Endothelial cell of umbilical vein (primary cell): ENCODE measurements at regions not wholly inside any gene's neighbourhood (a gene's known extent, or its start where the extent isn't known, plus 50 kb on each side); places are given as distances from the start of the nearest gene placed in this dataset.

Experiments
- BruUV-seq: library from RNA; stranded (reverse); fragments of 400-500 nt; replicated peaks from 2 replicates; lab custom pipeline; 2021; lab: Mats Ljungman, UMichigan
- CTCF ChIA-PET: fragments of 300-600, 350-600 bp; sonication (Branson Sonifier 250); formaldehyde crosslinking; loops from one replicate; lab custom pipeline; 2021; ENCODE audit warnings: antibody characterized with exemption, inconsistent platforms; lab: Charles Lee
- POLR2A ChIA-PET: fragments of 300-600, 350-600 bp; sonication (Branson Sonifier 250); formaldehyde crosslinking; loops from one replicate; lab custom pipeline; 2021; ENCODE audit warnings: antibody characterized with exemption, inconsistent platforms; lab: Charles Lee
- DNase-seq: peaks from one replicate; pipeline ENCODE4 v3.0.0-alpha.2; 2011; ENCODE audit warnings: low read depth, low spot score
- FAIRE-seq: peaks from 2 replicates; lab custom pipeline; 2011; peaks lifted over from hg19 to GRCh38; lab: Jason Lieb, UNC
- H2AFZ ChIP-seq: 2 replicates; pipeline ENCODE4 v1.6.0; 2012; ENCODE audit warnings: low read depth, low read length, control low read depth, inconsistent platforms
- H3K27ac ChIP-seq: 2 replicates; pipeline ENCODE4 v1.5.1; 2011; ENCODE audit warnings: low read depth, mild to moderate bottlenecking, control low read depth, low read length, moderate library complexity; ENCODE audit not compliant: insufficient read depth
- H3K27me3 ChIP-seq, 2 experiments: 2 replicates each; pipeline versions ENCODE4 v1.6.0 to v1.6.1; 2011; ENCODE audit warnings: low read length in 2 of 2, mixed read lengths in 1 of 2; ENCODE audit not compliant: control insufficient read depth in 2 of 2, insufficient read depth in 2 of 2
- H3K36me3 ChIP-seq, 2 experiments: 2 replicates in 1 of 2; 3 replicates in 1 of 2; pipeline ENCODE4 v1.5.1; 2011; ENCODE audit warnings: low read length in 2 of 2, mild to moderate bottlenecking in 1 of 2, moderate library complexity in 1 of 2; ENCODE audit not compliant: control insufficient read depth in 2 of 2, insufficient read depth in 2 of 2; ENCODE audit errors: extremely low read depth in 1 of 2
- H3K4me1 ChIP-seq: 3 replicates; pipeline ENCODE4 v1.5.1; 2011; ENCODE audit warnings: mild to moderate bottlenecking, low read length; ENCODE audit not compliant: control insufficient read depth, insufficient read depth; ENCODE audit errors: extremely low read depth
- H3K4me2 ChIP-seq: 2 replicates; pipeline ENCODE4 v1.6.1; 2011; ENCODE audit warnings: low read length, control low read depth, mixed read lengths; ENCODE audit not compliant: insufficient read depth
- H3K4me3 ChIP-seq, 3 experiments: fragments of 200-600 bp in 1 of 3; sonication (generic), shearing (Covaris generic) in 1 of 3; replicated peaks in 1 of 3; 2 replicates each; pipeline ENCODE4 v1.5.1; 2011 to 2016; ENCODE audit warnings: control low read depth in 3 of 3, low read length in 3 of 3, mild to moderate bottlenecking in 2 of 3, inconsistent platforms in 1 of 3, low read depth in 1 of 3, moderate library complexity in 1 of 3; ENCODE audit not compliant: insufficient read depth in 1 of 3
- H3K79me2 ChIP-seq: 2 replicates; pipeline ENCODE4 v1.6.0; 2012; ENCODE audit warnings: low read length, inconsistent platforms; ENCODE audit not compliant: control insufficient read depth, insufficient read depth
- H3K9ac ChIP-seq: replicated peaks from 2 replicates; pipeline ENCODE3; 2011; ENCODE audit warnings: low read length, control low read depth; ENCODE audit not compliant: insufficient read depth; ENCODE audit errors: extremely low read depth
- H3K9me1 ChIP-seq: replicated peaks from 3 replicates; pipeline ENCODE4 v1.6.0; 2011; ENCODE audit warnings: mild to moderate bottlenecking, low read length; ENCODE audit not compliant: control insufficient read depth, insufficient read depth; ENCODE audit errors: extremely low read depth
- H3K9me3 ChIP-seq: replicated peaks from 2 replicates; pipeline ENCODE4 v1.5.1; 2012; ENCODE audit warnings: low read length, inconsistent platforms; ENCODE audit not compliant: control insufficient read depth, insufficient read depth
- H4K20me1 ChIP-seq: replicated peaks from 2 replicates; pipeline ENCODE3; 2011; ENCODE audit warnings: mild to moderate bottlenecking, low read length; ENCODE audit not compliant: control insufficient read depth, insufficient read depth; ENCODE audit errors: extremely low read depth
- EZH2 ChIP-seq: IDR thresholded peaks from 2 replicates; pipeline ENCODE4 v1.6.1; 2012; ENCODE audit warnings: borderline replicate concordance, low read depth, mild to moderate bottlenecking, moderate library complexity, low read length, inconsistent platforms; ENCODE audit not compliant: severe bottlenecking
- FOS ChIP-seq: IDR thresholded peaks from 2 replicates; pipeline ENCODE4 v1.6.1; 2011; ENCODE audit warnings: mild to moderate bottlenecking, low read length, moderate library complexity, borderline replicate concordance; ENCODE audit not compliant: insufficient read depth
- GATA2 ChIP-seq: IDR thresholded peaks from 2 replicates; pipeline ENCODE4 v1.7.0; 2011; ENCODE audit warnings: low read depth, mild to moderate bottlenecking, moderate library complexity, mixed read lengths, low read length; ENCODE audit not compliant: insufficient read length, insufficient read depth
- JUN ChIP-seq: IDR thresholded peaks from 2 replicates; pipeline ENCODE4 v1.6.1; 2011; ENCODE audit warnings: borderline replicate concordance, low read depth; ENCODE audit not compliant: insufficient read length, insufficient read depth
- MYC ChIP-seq: IDR thresholded peaks from one replicate; pipeline ENCODE4 v1.6.1; 2011; ENCODE audit warnings: mild to moderate bottlenecking, low read depth, low read length
- POLR2A ChIP-seq: IDR thresholded peaks from 2 replicates; pipeline ENCODE4 v1.6.1; 2012; ENCODE audit warnings: low read depth, mild to moderate bottlenecking, control low read depth, low read length
- POLR2AphosphoS5 ChIP-seq: IDR thresholded peaks from 2 replicates; pipeline ENCODE4 v1.6.1; 2012; ENCODE audit warnings: low read depth, mild to moderate bottlenecking, control low read depth, low read length, moderate library complexity; ENCODE audit not compliant: insufficient read depth
- dilution Hi-C: fragments of 300-500 bp; cut with MboI; formaldehyde crosslinking; loops from one replicate; pipeline ENCODE4 v1.15.0; 2019; ENCODE audit warnings: low sequenced_read_pairs; ENCODE audit not compliant: extremely low pct_ligation_motif_present
- intact Hi-C: fragments of 100-400 bp; cut with micrococcal nuclease; formaldehyde crosslinking; loops from one replicate; pipeline ENCODE4 v1.10.0; 2022
- TF ChIP-seq, protein P1 (sequence below): IDR thresholded peaks from 2 replicates; pipeline ENCODE4 v1.6.1; 2011; ENCODE audit not compliant: insufficient read depth, insufficient read length
- TF ChIP-seq, protein P2 (sequence below), 2 donors: IDR thresholded peaks; 1 replicate in 1 of 2; 2 replicates in 1 of 2; pipeline ENCODE4 v1.5.1; 2011; ENCODE audit warnings: low read length in 2 of 2, mild to moderate bottlenecking in 2 of 2, moderate library complexity in 2 of 2, control low read depth in 1 of 2, inconsistent platforms in 1 of 2, low read depth in 1 of 2; ENCODE audit not compliant: insufficient read depth in 1 of 2; ENCODE audit errors: extremely low read depth in 1 of 2

DNA sequence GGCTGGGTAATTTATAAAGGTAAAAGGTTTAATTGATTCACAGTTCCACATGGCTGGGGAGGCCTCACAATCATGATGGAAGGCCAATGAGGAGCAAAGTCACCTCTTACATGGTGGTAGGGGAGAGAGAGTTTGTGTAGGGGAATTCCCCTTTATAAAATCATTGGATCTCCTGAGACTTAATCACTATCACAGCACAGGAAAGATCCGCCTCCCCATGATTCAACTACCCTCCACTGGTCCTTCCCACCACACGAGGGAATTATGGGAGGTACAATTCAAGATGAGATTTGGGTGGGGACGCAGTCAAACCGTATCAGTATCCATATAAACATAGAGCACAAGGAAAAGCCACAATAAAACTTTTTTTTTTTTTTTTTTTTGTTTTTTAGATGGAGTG, 172.6 kb upstream of the PIEZO2 start:
- Histone ChIP-seq H3K36me3 (no peaks in the 10 kb centered on the region), H3K4me2 (no peak overlapping the region), H4K20me1 (no peaks in the 10 kb centered on the region), H3K27ac (no peak overlapping the region), H3K79me2 (no peaks in the 10 kb centered on the region), H3K9ac (no peak overlapping the region), H3K4me3 (no peak overlapping the region), H3K9me3 (no peaks in the 10 kb centered on the region), H3K4me1 (no peaks in the 10 kb centered on the region), H3K27me3 (no peaks in the 10 kb centered on the region), H2AFZ (no peak overlapping the region), H3K9me1 (no peaks in the 10 kb centered on the region)
- ChIA-PET CTCF (no interaction called here), POLR2A (no interaction called here)
- intact Hi-C loops: no loop called here
- no peak for FAIRE-seq
- dilution Hi-C loops: no loop called here
- TF ChIP-seq GATA2 (no peak), FOS (no peak), MYC (no peak), POLR2AphosphoS5 (no peak), POLR2A (no peak), EZH2 (no peak), JUN (no peak)
- TF ChIP-seq, protein P1, sequence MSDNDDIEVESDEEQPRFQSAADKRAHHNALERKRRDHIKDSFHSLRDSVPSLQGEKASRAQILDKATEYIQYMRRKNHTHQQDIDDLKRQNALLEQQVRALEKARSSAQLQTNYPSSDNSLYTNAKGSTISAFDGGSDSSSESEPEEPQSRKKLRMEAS: no peak
- TF ChIP-seq, protein P2, sequence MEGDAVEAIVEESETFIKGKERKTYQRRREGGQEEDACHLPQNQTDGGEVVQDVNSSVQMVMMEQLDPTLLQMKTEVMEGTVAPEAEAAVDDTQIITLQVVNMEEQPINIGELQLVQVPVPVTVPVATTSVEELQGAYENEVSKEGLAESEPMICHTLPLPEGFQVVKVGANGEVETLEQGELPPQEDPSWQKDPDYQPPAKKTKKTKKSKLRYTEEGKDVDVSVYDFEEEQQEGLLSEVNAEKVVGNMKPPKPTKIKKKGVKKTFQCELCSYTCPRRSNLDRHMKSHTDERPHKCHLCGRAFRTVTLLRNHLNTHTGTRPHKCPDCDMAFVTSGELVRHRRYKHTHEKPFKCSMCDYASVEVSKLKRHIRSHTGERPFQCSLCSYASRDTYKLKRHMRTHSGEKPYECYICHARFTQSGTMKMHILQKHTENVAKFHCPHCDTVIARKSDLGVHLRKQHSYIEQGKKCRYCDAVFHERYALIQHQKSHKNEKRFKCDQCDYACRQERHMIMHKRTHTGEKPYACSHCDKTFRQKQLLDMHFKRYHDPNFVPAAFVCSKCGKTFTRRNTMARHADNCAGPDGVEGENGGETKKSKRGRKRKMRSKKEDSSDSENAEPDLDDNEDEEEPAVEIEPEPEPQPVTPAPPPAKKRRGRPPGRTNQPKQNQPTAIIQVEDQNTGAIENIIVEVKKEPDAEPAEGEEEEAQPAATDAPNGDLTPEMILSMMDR (IDR thresholded peaks at IDR 0.05; ENCODE audit: extremely low read depth in 1 of 2, insufficient read depth in 1 of 2, low read depth in 1 of 2, low read length in 2 of 2): no peak
- DNase-seq: no peak
- BruUV-seq: no TSS peak
